DOHH2 (cell line): ENCODE measurements at regions not wholly inside any gene's neighbourhood (a gene's known extent, or its start where the extent isn't known, plus 50 kb on each side); places are given as distances from the start of the nearest gene placed in this dataset.
"Not testable (repeated sequence)": the region's sequence is repeated elsewhere in the genome, so short reads cannot be mapped to it uniquely, and the experiment has no call there.

Experiments
- CTCF ChIP-seq: fragments of 200-600 bp; sonication (generic); IDR thresholded peaks from one replicate; pipeline ENCODE4 v1.5.1; 2014; ENCODE audit warnings: antibody characterized with exemption, mild to moderate bottlenecking, low read depth, low read length; ENCODE audit not compliant: poor library complexity, severe bottlenecking
- EZH2phosphoT487 ChIP-seq: fragments of 200-600 bp; sonication (generic); IDR thresholded peaks from 2 replicates; pipeline ENCODE4 v1.6.1; 2017; ENCODE audit warnings: borderline replicate concordance, mild to moderate bottlenecking, antibody characterized with exemption, low read length, moderate library complexity, mixed read lengths

GRCh38 chr6:26811486-26812116 is 152.1 kb upstream of the ZNF322 start:
- TF ChIP-seq CTCF, EZH2phosphoT487: not testable (repeated sequence)
